Caco-2 (cell line): ENCODE measurements at regions not wholly inside any gene's neighbourhood (a gene's known extent, or its start where the extent isn't known, plus 50 kb on each side); places are given as distances from the start of the nearest gene placed in this dataset.
A peak's percentile ranks its signal among the peaks of the same experiment; 100 is the strongest.

ENCODE experiments used
- BruUV-seq: library from RNA; stranded (reverse); fragments of 400-500 nt; replicated peaks from 2 replicates; lab custom pipeline; 2021; lab: Mats Ljungman, UMichigan
- CTCF ChIA-PET: fragments of 300-600 bp; sonication (Branson Sonifier 250); formaldehyde crosslinking; loops from one replicate; lab custom pipeline; 2022; ENCODE audit warnings: antibody characterized with exemption; lab: Charles Lee
- POLR2A ChIA-PET: fragments of 300-600 bp; sonication (Branson Sonifier 250); formaldehyde crosslinking; loops from one replicate; lab custom pipeline; 2022; ENCODE audit warnings: antibody characterized with exemption; lab: Charles Lee
- DNase-seq, 2 experiments: peaks; one replicate each; pipeline versions ENCODE4 v3.0.0 to v3.0.0-alpha.2; 2020 to 2022
- H3K27me3 ChIP-seq: replicated peaks from 2 replicates; pipeline ENCODE4 v1.6.0; 2011; ENCODE audit warnings: low read length; ENCODE audit not compliant: control insufficient read depth, insufficient read depth
- H3K36me3 ChIP-seq: 2 replicates; pipeline ENCODE4 v1.5.1; 2011; ENCODE audit warnings: low read length; ENCODE audit not compliant: control insufficient read depth, insufficient read depth
- H3K4me1 ChIP-seq: fragments of 250-450 bp; sonication (Bioruptor Pico); 2 replicates; pipeline ENCODE4 v1.5.1; 2020; ENCODE audit warnings: mild to moderate bottlenecking
- H3K4me3 ChIP-seq: 2 replicates; pipeline ENCODE4 v1.5.1; 2011; ENCODE audit warnings: low read depth, mild to moderate bottlenecking, control low read depth, low read length
- H3K9me3 ChIP-seq: fragments of 250-450 bp; sonication (Bioruptor Pico); 2 replicates; pipeline ENCODE4 v1.5.1; 2020; ENCODE audit warnings: mild to moderate bottlenecking, moderate library complexity
- H3K27ac Mint-ChIP-seq: one replicate; pipeline ENCODE4 v1.8.0; 2022; ENCODE audit warnings: mixed read lengths; ENCODE audit not compliant: unreplicated experiment
- H3K27me3 Mint-ChIP-seq: one replicate; pipeline ENCODE4 v1.8.0; 2022; ENCODE audit warnings: mixed read lengths; ENCODE audit not compliant: insufficient read depth, unreplicated experiment
- H3K36me3 Mint-ChIP-seq: one replicate; pipeline ENCODE4 v1.8.0; 2022; ENCODE audit warnings: mild to moderate bottlenecking, mixed read lengths; ENCODE audit not compliant: insufficient read depth, unreplicated experiment
- H3K4me1 Mint-ChIP-seq: one replicate; pipeline ENCODE4 v1.8.0; 2022; ENCODE audit warnings: low read depth, mixed read lengths; ENCODE audit not compliant: unreplicated experiment
- H3K4me3 Mint-ChIP-seq: one replicate; pipeline ENCODE4 v1.8.0; 2022; ENCODE audit warnings: mild to moderate bottlenecking, moderate library complexity, mixed read lengths; ENCODE audit not compliant: unreplicated experiment
- H3K9me3 Mint-ChIP-seq: one replicate; pipeline ENCODE4 v1.8.0; 2022; ENCODE audit warnings: mixed read lengths; ENCODE audit not compliant: unreplicated experiment
- intact Hi-C: fragments of 100-400 bp; cut with micrococcal nuclease; formaldehyde crosslinking; loops from one replicate; pipeline ENCODE4 v1.10.0; 2022; ENCODE audit not compliant: unreplicated experiment
- TF ChIP-seq, protein P1 (sequence below), 2 experiments: fragments of 200-600 bp in 1 of 2; IDR thresholded peaks; 1 replicate in 1 of 2; 2 replicates in 1 of 2; pipeline versions ENCODE4 v1.5.1 to v1.8.0; 2011 to 2022; ENCODE audit warnings: antibody characterized with exemption in 1 of 2, control low read depth in 1 of 2, inconsistent platforms in 1 of 2, low read depth in 1 of 2, low read length in 1 of 2, mild to moderate bottlenecking in 1 of 2, moderate library complexity in 1 of 2; ENCODE audit not compliant: insufficient read depth in 1 of 2, severe bottlenecking in 1 of 2, unreplicated experiment in 1 of 2

DNA sequence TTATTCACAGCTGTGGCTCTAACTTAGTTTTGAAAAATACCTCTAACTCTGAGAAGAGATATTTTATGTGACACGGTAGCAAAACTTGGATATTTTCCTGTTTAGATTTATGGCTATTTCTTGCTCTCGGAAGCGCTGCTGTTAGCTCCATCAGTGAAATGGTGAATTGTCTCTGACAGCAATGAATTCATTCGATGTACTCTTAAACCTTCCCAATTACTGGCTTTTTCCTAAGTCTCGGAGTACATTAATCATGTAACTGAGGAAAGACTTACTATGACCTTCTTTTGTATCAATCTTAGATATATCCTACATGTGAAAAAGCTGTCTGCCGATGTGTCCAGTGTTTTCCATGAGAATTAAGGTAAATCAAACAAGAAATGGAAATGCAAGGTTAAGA lies 613.0 kb downstream of the KIF4B start:
- Histone ChIP-seq H3K9me3 (no peaks in the 10 kb centered on the region), H3K4me3 (no peak overlapping the region), H3K36me3 (no peaks in the 10 kb centered on the region), H3K27me3 (no peaks in the 10 kb centered on the region), H3K4me1 (peaks cover 5% of the 10 kb centered on the region; the same call in 1 of the 2 replicates)
- H3K4me3 Mint-ChIP-seq: no peak overlapping the region
- TF ChIP-seq, protein P1, sequence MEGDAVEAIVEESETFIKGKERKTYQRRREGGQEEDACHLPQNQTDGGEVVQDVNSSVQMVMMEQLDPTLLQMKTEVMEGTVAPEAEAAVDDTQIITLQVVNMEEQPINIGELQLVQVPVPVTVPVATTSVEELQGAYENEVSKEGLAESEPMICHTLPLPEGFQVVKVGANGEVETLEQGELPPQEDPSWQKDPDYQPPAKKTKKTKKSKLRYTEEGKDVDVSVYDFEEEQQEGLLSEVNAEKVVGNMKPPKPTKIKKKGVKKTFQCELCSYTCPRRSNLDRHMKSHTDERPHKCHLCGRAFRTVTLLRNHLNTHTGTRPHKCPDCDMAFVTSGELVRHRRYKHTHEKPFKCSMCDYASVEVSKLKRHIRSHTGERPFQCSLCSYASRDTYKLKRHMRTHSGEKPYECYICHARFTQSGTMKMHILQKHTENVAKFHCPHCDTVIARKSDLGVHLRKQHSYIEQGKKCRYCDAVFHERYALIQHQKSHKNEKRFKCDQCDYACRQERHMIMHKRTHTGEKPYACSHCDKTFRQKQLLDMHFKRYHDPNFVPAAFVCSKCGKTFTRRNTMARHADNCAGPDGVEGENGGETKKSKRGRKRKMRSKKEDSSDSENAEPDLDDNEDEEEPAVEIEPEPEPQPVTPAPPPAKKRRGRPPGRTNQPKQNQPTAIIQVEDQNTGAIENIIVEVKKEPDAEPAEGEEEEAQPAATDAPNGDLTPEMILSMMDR (IDR thresholded peaks at IDR 0.05; ENCODE audit: insufficient read depth in 1 of 2, low read depth in 1 of 2, low read length in 1 of 2, severe bottlenecking in 1 of 2, unreplicated experiment in 1 of 2): no peak
- no TSS peak for BruUV-seq
- no peak for DNase-seq
- ChIA-PET CTCF (interaction anchor here (0.6 kb wide), 1 partner anchor 96 kb away, joined by 3 read pairs; no protein-coding TSS in a partner anchor), POLR2A (no interaction called here)
- no peaks in the 10 kb centered on the region for H3K4me1 Mint-ChIP-seq
- H3K9me3 Mint-ChIP-seq: no peaks in the 10 kb centered on the region
- intact Hi-C loops: no loop called here
- no peak overlapping the region for H3K27ac Mint-ChIP-seq
- H3K27me3 Mint-ChIP-seq: peaks cover 16% of the 10 kb centered on the region
- no peaks in the 10 kb centered on the region for H3K36me3 Mint-ChIP-seq

DNA sequence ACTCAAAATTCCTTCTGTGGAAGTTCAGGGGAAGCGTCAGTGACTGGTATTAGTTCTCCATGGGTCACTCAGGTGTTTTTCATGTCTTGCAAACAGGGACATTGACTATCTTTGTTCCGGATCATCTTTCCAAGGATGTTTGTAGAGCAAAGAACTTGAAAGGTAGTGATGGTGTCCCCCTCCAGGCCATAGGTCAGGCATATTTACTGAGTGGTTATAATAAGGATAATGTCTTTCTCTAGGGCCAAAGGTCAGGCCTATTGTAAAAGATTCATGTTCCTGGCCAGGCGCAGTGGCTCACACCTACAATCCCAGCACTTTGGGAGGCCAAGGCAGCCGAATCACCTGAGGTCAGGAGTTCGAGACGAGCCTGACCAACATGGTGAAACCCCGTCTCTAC lies 614.8 kb downstream of the KIF4B start:
- intact Hi-C loops: no loop called here
- BruUV-seq: no TSS peak
- no peaks in the 10 kb centered on the region for H3K9me3 ChIP-seq
- no peaks in the 10 kb centered on the region for H3K36me3 ChIP-seq
- DNase-seq: peak in 1 of 2 experiments; percentile 2
- H3K4me3 ChIP-seq: no peak overlapping the region
- Mint-ChIP-seq H3K36me3 (no peaks in the 10 kb centered on the region), H3K27ac (no peak overlapping the region), H3K9me3 (no peaks in the 10 kb centered on the region), H3K4me3 (no peak overlapping the region), H3K4me1 (no peaks in the 10 kb centered on the region), H3K27me3 (peaks cover 16% of the 10 kb centered on the region)
- peaks cover 5% of the 10 kb centered on the region; the same call in 1 of the 2 replicates for H3K4me1 ChIP-seq
- ChIA-PET CTCF (no interaction called here), POLR2A (no interaction called here)
- H3K27me3 ChIP-seq: no peaks in the 10 kb centered on the region
- TF ChIP-seq, protein P1 (IDR thresholded peaks at IDR 0.05; ENCODE audit: insufficient read depth in 1 of 2, low read depth in 1 of 2, low read length in 1 of 2, severe bottlenecking in 1 of 2, unreplicated experiment in 1 of 2): no peak

DNA sequence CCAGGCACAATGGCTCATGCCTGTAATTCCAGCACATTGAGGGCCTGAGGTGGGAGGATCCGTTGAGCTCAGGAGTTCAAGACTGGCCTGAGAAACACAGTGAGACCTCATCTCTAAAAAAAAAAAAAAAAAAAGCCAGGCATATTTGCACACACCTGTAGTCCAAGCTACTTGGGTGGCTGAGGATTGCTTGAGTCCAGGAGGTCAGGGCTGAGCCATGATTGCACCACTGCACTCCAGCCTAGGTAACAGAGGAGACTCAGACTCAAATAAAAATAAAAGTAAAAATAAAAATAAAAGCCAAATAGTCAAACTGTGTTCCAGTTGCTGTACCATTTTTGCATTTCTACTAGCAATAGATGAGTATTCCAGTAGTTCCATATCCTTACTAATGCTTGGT lies 616.0 kb downstream of the KIF4B start:
- H3K9me3 ChIP-seq: no peaks in the 10 kb centered on the region
- H3K27me3 ChIP-seq: no peaks in the 10 kb centered on the region
- DNase-seq: no peak
- TF ChIP-seq, protein P1 (IDR thresholded peaks at IDR 0.05; ENCODE audit: insufficient read depth in 1 of 2, low read depth in 1 of 2, low read length in 1 of 2, severe bottlenecking in 1 of 2, unreplicated experiment in 1 of 2): no peak
- Mint-ChIP-seq H3K27ac (no peak overlapping the region), H3K9me3 (no peaks in the 10 kb centered on the region), H3K36me3 (no peaks in the 10 kb centered on the region), H3K4me1 (no peaks in the 10 kb centered on the region), H3K4me3 (no peak overlapping the region), H3K27me3 (peaks cover 10% of the 10 kb centered on the region)
- intact Hi-C loops: no loop called here
- peaks cover 5% of the 10 kb centered on the region; the same call in 1 of the 2 replicates for H3K4me1 ChIP-seq
- no TSS peak for BruUV-seq
- H3K36me3 ChIP-seq: no peaks in the 10 kb centered on the region
- POLR2A ChIA-PET: no interaction called here
- no peak overlapping the region for H3K4me3 ChIP-seq
- CTCF ChIA-PET: no interaction called here
